KOPT-K1 (cell line): ENCODE measurements at regions not wholly inside any gene's neighbourhood (a gene's known extent, or its start where the extent isn't known, plus 50 kb on each side); places are given as distances from the start of the nearest gene placed in this dataset.

ENCODE experiments used
- H3K27ac ChIP-seq: fragments of 200-600 bp; sonication (generic); 2 replicates; pipeline ENCODE4 v1.5.1; 2016; ENCODE audit warnings: antibody characterized with exemption, mild to moderate bottlenecking, low read depth, low read length; ENCODE audit not compliant: poor library complexity, severe bottlenecking
- H3K36me3 ChIP-seq: fragments of 200-600 bp; sonication (generic); 2 replicates; pipeline ENCODE4 v1.5.1; 2017; ENCODE audit warnings: antibody characterized with exemption, mild to moderate bottlenecking, low read length, moderate library complexity; ENCODE audit not compliant: insufficient read depth
- H3K9me3 ChIP-seq: fragments of 200-600 bp; sonication (generic); 2 replicates; pipeline ENCODE4 v1.5.1; 2017; ENCODE audit warnings: antibody characterized with exemption, low read length, mild to moderate bottlenecking; ENCODE audit not compliant: insufficient read depth, poor library complexity, severe bottlenecking

GRCh38 chr12:92268946-92269345 lies 123.3 kb upstream of the BTG1 start:
- Histone ChIP-seq H3K36me3 (no peaks in the 10 kb centered on the region), H3K27ac (no peak overlapping the region)

GRCh38 chr12:92261692-92262091 lies 116.0 kb upstream of the BTG1 start:
- no peaks in the 10 kb centered on the region for H3K9me3 ChIP-seq

More at GRCh38 chr12:92268946-92269345, 123.3 kb upstream of the BTG1 start:
- H3K9me3 ChIP-seq: no peaks in the 10 kb centered on the region

DNA sequence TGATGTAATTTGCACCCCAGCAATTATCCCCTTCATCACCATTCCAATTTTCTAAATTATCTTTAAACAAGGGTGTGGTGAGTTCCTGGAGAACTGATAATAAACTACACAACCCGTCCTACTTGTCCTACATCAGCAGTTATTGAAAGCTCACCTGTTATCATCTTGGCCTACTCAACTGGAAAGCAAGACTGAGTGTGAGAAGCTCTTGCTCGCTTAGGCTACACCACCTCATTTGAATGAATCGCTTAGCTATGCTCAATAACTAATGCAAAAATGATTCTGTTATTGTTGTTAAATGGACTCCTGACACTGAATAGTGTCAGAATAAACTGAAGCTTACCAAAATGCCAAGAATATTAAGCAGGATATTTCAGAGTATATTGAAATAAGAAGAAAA lies 115.4 kb upstream of the BTG1 start:
- H3K27ac ChIP-seq: no peak overlapping the region
- no peaks in the 10 kb centered on the region for H3K9me3 ChIP-seq
- no peaks in the 10 kb centered on the region for H3K36me3 ChIP-seq

More at GRCh38 chr12:92261692-92262091, 116.0 kb upstream of the BTG1 start:
- Histone ChIP-seq H3K36me3 (no peaks in the 10 kb centered on the region), H3K27ac (no peak overlapping the region)

GRCh38 chr12:92259696-92260251 lies 114.1 kb upstream of the BTG1 start:
- H3K36me3 ChIP-seq: no peaks in the 10 kb centered on the region
- no peak overlapping the region for H3K27ac ChIP-seq
- no peaks in the 10 kb centered on the region for H3K9me3 ChIP-seq

GRCh38 chr12:92259291-92259690 lies 113.6 kb upstream of the BTG1 start:
- no peak overlapping the region for H3K27ac ChIP-seq
- no peaks in the 10 kb centered on the region for H3K9me3 ChIP-seq
- no peaks in the 10 kb centered on the region for H3K36me3 ChIP-seq

GRCh38 chr12:92257261-92257660 lies 111.6 kb upstream of the BTG1 start:
- H3K36me3 ChIP-seq: no peaks in the 10 kb centered on the region
- H3K9me3 ChIP-seq: no peaks in the 10 kb centered on the region

GRCh38 chr12:92255741-92256140 lies 110.1 kb upstream of the BTG1 start:
- Histone ChIP-seq H3K36me3 (no peaks in the 10 kb centered on the region), H3K27ac (no peak overlapping the region), H3K9me3 (no peaks in the 10 kb centered on the region)

More at GRCh38 chr12:92257261-92257660, 111.6 kb upstream of the BTG1 start:
- H3K27ac ChIP-seq: no peak overlapping the region

DNA sequence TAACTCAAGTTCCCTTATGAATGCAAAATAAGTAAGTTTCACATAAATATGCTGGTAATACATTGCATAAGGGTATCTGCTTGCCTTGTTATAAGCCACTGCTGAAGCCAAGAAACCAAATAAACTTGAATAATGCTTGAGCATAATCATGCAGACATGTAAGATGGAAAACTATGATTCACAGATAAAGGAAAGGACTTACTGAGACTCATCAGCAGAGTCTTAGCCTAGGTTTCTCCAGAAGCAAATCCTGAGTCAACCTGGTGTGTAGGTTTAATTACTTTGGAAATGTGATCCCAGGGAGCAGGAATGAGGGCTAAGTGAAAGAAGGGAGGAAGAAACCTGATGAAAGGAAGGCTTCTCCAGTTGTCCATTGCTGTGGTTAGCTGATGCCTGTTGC lies 107.7 kb upstream of the BTG1 start:
- Histone ChIP-seq H3K36me3 (no peaks in the 10 kb centered on the region), H3K27ac (no peak overlapping the region), H3K9me3 (no peaks in the 10 kb centered on the region)

- no peaks in the 10 kb centered on the region for H3K9me3 ChIP-seq
- H3K36me3 ChIP-seq: no peaks in the 10 kb centered on the region
- no peak overlapping the region for H3K27ac ChIP-seq
Measured at GRCh38 chr12:92248977-92249376, 103.3 kb upstream of the BTG1 start.

GRCh38 chr12:92244036-92244435 lies 98.4 kb upstream of the BTG1 start:
- Histone ChIP-seq H3K9me3 (no peaks in the 10 kb centered on the region), H3K36me3 (no peaks in the 10 kb centered on the region), H3K27ac (no peak overlapping the region)

GRCh38 chr12:92242907-92243306 lies 97.3 kb upstream of the BTG1 start:
- no peak overlapping the region for H3K27ac ChIP-seq
- no peaks in the 10 kb centered on the region for H3K9me3 ChIP-seq
- no peaks in the 10 kb centered on the region for H3K36me3 ChIP-seq

- no peaks in the 10 kb centered on the region for H3K9me3 ChIP-seq
- H3K27ac ChIP-seq: no peak overlapping the region
- no peaks in the 10 kb centered on the region for H3K36me3 ChIP-seq
Measured at GRCh38 chr12:92237762-92238523, 92.3 kb upstream of the BTG1 start.

DNA sequence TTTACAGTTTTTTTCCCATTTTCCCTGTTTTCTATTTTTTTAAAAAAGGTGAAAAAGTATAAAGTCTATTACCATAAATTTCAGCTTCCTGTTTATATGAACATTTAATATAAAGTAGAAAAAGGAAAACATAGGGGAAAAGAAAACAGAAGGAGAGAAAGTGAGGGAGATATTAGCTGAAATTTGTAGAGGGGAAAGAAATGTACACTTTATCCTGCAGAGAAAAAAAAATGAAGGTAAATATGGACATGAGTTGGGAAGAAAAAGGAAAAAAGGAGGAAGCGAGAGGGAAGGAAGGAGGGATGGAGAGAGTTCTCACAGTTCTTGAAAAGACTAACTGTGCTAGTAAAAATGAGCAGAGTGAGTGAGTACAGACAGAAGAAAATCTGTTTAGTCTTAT lies 91.6 kb upstream of the BTG1 start:
- Histone ChIP-seq H3K9me3 (no peaks in the 10 kb centered on the region), H3K27ac (no peak overlapping the region), H3K36me3 (no peaks in the 10 kb centered on the region)

DNA sequence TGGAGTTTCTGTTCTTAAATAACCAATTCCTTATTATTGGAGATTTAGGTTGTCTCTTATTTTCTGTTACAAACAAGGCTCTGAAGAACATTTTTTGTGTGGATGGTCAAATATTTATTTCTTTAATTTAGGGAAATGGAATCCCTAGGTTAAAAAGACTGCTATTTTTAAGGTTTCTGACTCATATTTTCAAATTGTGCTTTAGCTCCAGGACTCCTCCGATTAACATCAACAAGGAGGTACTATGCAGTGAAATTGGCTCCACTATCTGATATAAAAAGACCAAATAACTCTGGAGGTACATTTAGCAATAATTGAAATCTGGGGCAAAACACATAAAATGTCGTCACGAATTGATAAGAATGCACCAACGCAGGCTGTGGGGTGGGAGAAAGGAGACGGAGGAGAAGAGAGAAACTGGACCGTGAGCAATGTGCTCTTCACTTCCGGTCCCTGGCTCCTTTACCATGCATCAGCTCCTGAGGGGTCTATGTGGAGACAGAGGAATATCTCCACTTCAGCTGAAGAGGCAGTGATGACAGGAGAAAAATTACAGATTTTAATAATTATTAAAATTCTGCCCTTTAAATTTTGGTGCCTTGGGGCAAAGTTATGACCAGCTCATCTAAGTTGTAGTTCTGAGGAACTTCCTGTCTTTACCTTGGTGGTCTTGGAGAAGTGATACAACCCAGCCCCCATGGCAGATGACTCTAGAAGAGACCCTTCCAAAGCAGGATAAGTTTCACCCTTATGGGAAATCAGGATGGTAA lies 90.2 kb upstream of the BTG1 start:
- Histone ChIP-seq H3K36me3 (no peaks in the 10 kb centered on the region), H3K9me3 (no peaks in the 10 kb centered on the region), H3K27ac (no peak overlapping the region)

DNA sequence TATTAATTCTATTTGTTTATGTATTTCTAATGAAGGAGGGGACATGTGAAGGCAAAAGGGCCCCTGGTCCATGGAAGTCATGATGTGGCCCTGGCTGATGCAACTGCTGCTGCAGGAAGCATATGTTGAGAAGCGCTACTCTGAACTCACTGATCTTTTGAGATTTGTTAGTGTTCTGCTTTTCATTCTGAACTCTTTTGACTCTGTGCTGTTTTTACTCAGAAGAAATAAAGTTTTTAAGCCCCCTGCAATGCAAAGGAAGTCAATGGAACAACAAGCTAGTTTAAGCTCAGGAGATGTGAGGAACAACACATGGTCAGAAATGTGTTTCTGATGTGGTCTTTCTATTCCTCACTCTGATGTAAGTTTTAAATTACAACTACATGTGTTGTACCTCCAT lies 88.9 kb upstream of the BTG1 start:
- H3K9me3 ChIP-seq: no peaks in the 10 kb centered on the region
- H3K36me3 ChIP-seq: no peaks in the 10 kb centered on the region
- H3K27ac ChIP-seq: no peak overlapping the region
